ENCODE measurements at regions not wholly inside any gene's neighbourhood (a gene's known extent, or its start where the extent isn't known, plus 50 kb on each side); places are given as distances from the start of the nearest gene placed in this dataset.

GRCh38 chr3:182693723-182694122 is 99.6 kb upstream of the ATP11B start:
- Histone ChIP-seq H3K27me3 (ENCODE audit: insufficient read depth, low read length) (peaks cover 11% of the 10 kb centered on the region), H3K4me1 (ENCODE audit: insufficient read depth, low read length) (no peaks in the 10 kb centered on the region), H3K79me2 (ENCODE audit: insufficient read depth, low read length) (no peaks in the 10 kb centered on the region), H3K27ac (ENCODE audit: low read depth, low read length) (no peak overlapping the region), H3K4me3 (ENCODE audit: insufficient read depth, low read length) (no peak overlapping the region), H4K20me1 (ENCODE audit: insufficient read depth, low read length) (no peaks in the 10 kb centered on the region), H3K36me3 (ENCODE audit: insufficient read depth, low read length) (no peaks in the 10 kb centered on the region), H2AFZ (ENCODE audit: low read length) (no peak overlapping the region), H3K9me3 (ENCODE audit: low read depth, low read length) (no peaks in the 10 kb centered on the region), H3K4me2 (ENCODE audit: insufficient read depth, low read length) (no peak overlapping the region)
- no peak for TF ChIP-seq CTCF (IDR thresholded peaks at IDR 0.05; ENCODE audit: extremely low read depth, low read depth, low read length)
- no peak for DNase-seq (ENCODE audit: insufficient read length, low spot score, missing footprints)

- no peak overlapping the region for H2AFZ ChIP-seq (ENCODE audit: low read length)
Observed at GRCh38 chr3:182696916-182697315, 96.4 kb upstream of the ATP11B start.

GRCh38 chr3:182697345-182697919 is 95.9 kb upstream of the ATP11B start:
- no peak for DNase-seq (ENCODE audit: insufficient read length, low spot score, missing footprints)
- Histone ChIP-seq H3K27me3 (ENCODE audit: insufficient read depth, low read length) (no peaks in the 10 kb centered on the region), H3K4me2 (ENCODE audit: insufficient read depth, low read length) (no peak overlapping the region), H3K4me1 (ENCODE audit: insufficient read depth, low read length) (no peaks in the 10 kb centered on the region), H3K27ac (ENCODE audit: low read depth, low read length) (no peak overlapping the region), H2AFZ (ENCODE audit: low read length) (no peak overlapping the region), H3K79me2 (ENCODE audit: insufficient read depth, low read length) (no peaks in the 10 kb centered on the region), H3K36me3 (ENCODE audit: insufficient read depth, low read length) (no peaks in the 10 kb centered on the region), H3K9me3 (ENCODE audit: low read depth, low read length) (no peaks in the 10 kb centered on the region), H3K4me3 (ENCODE audit: insufficient read depth, low read length) (no peak overlapping the region), H4K20me1 (ENCODE audit: insufficient read depth, low read length) (no peaks in the 10 kb centered on the region)
- no peak for TF ChIP-seq CTCF (IDR thresholded peaks at IDR 0.05; ENCODE audit: extremely low read depth, low read depth, low read length)

More at GRCh38 chr3:182696916-182697315, 96.4 kb upstream of the ATP11B start:
- Histone ChIP-seq H3K79me2 (ENCODE audit: insufficient read depth, low read length) (no peaks in the 10 kb centered on the region), H3K4me3 (ENCODE audit: insufficient read depth, low read length) (no peak overlapping the region), H3K4me2 (ENCODE audit: insufficient read depth, low read length) (no peak overlapping the region), H4K20me1 (ENCODE audit: insufficient read depth, low read length) (no peaks in the 10 kb centered on the region), H3K9me3 (ENCODE audit: low read depth, low read length) (no peaks in the 10 kb centered on the region), H3K27ac (ENCODE audit: low read depth, low read length) (no peak overlapping the region), H3K36me3 (ENCODE audit: insufficient read depth, low read length) (no peaks in the 10 kb centered on the region), H3K4me1 (ENCODE audit: insufficient read depth, low read length) (no peaks in the 10 kb centered on the region), H3K27me3 (ENCODE audit: insufficient read depth, low read length) (peaks cover 2% of the 10 kb centered on the region)
- no peak for DNase-seq (ENCODE audit: insufficient read length, low spot score, missing footprints)
- TF ChIP-seq CTCF (IDR thresholded peaks at IDR 0.05; ENCODE audit: extremely low read depth, low read depth, low read length): no peak

- H2AFZ ChIP-seq (ENCODE audit: low read length): no peak overlapping the region
- H3K4me3 ChIP-seq (ENCODE audit: insufficient read depth, low read length): no peak overlapping the region
- H4K20me1 ChIP-seq (ENCODE audit: insufficient read depth, low read length): no peaks in the 10 kb centered on the region
- no peak overlapping the region for H3K27ac ChIP-seq (ENCODE audit: low read depth, low read length)
- no peaks in the 10 kb centered on the region for H3K36me3 ChIP-seq (ENCODE audit: insufficient read depth, low read length)
- no peaks in the 10 kb centered on the region for H3K27me3 ChIP-seq (ENCODE audit: insufficient read depth, low read length)
- H3K79me2 ChIP-seq (ENCODE audit: insufficient read depth, low read length): no peaks in the 10 kb centered on the region
- no peak for DNase-seq (ENCODE audit: insufficient read length, low spot score, missing footprints)
- no peaks in the 10 kb centered on the region for H3K4me1 ChIP-seq (ENCODE audit: insufficient read depth, low read length)
- TF ChIP-seq CTCF (IDR thresholded peaks at IDR 0.05; ENCODE audit: extremely low read depth, low read depth, low read length): no peak
- no peaks in the 10 kb centered on the region for H3K9me3 ChIP-seq (ENCODE audit: low read depth, low read length)
- no peak overlapping the region for H3K4me2 ChIP-seq (ENCODE audit: insufficient read depth, low read length)
Observed at GRCh38 chr3:182698078-182698477, 95.2 kb upstream of the ATP11B start.
